ENCODE measurements at regions not wholly inside any gene's neighbourhood (a gene's known extent, or its start where the extent isn't known, plus 50 kb on each side); places are given as distances from the start of the nearest gene placed in this dataset.

DNA sequence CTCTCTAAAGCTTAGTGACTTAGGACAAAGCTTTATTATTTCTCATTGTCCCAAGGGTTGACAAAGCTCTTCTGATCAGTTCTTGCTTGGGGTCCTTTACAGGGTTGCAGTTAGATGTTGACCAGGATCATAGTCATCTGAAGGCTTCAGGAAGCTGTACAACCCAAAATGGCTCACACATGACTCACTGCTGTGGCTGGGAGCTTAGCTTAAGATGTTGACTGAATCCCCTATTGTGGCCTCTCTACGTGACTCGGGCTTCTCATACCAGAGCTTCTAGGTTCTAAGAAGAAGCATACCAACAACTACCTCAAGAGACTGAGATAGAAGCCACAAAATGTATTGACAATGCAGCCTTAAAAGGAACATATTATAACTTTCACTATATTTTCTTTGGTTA, 569.6 kb upstream of the ROBO2 start:
- TF ChIP-seq, protein P1, sequence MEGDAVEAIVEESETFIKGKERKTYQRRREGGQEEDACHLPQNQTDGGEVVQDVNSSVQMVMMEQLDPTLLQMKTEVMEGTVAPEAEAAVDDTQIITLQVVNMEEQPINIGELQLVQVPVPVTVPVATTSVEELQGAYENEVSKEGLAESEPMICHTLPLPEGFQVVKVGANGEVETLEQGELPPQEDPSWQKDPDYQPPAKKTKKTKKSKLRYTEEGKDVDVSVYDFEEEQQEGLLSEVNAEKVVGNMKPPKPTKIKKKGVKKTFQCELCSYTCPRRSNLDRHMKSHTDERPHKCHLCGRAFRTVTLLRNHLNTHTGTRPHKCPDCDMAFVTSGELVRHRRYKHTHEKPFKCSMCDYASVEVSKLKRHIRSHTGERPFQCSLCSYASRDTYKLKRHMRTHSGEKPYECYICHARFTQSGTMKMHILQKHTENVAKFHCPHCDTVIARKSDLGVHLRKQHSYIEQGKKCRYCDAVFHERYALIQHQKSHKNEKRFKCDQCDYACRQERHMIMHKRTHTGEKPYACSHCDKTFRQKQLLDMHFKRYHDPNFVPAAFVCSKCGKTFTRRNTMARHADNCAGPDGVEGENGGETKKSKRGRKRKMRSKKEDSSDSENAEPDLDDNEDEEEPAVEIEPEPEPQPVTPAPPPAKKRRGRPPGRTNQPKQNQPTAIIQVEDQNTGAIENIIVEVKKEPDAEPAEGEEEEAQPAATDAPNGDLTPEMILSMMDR (IDR thresholded peaks at IDR 0.05) = no peak
- TF ChIP-seq POLR2AphosphoS5 (IDR thresholded peaks at IDR 0.05; ENCODE audit: low read depth, low read length) = no peak
- TF ChIP-seq, protein P2, sequence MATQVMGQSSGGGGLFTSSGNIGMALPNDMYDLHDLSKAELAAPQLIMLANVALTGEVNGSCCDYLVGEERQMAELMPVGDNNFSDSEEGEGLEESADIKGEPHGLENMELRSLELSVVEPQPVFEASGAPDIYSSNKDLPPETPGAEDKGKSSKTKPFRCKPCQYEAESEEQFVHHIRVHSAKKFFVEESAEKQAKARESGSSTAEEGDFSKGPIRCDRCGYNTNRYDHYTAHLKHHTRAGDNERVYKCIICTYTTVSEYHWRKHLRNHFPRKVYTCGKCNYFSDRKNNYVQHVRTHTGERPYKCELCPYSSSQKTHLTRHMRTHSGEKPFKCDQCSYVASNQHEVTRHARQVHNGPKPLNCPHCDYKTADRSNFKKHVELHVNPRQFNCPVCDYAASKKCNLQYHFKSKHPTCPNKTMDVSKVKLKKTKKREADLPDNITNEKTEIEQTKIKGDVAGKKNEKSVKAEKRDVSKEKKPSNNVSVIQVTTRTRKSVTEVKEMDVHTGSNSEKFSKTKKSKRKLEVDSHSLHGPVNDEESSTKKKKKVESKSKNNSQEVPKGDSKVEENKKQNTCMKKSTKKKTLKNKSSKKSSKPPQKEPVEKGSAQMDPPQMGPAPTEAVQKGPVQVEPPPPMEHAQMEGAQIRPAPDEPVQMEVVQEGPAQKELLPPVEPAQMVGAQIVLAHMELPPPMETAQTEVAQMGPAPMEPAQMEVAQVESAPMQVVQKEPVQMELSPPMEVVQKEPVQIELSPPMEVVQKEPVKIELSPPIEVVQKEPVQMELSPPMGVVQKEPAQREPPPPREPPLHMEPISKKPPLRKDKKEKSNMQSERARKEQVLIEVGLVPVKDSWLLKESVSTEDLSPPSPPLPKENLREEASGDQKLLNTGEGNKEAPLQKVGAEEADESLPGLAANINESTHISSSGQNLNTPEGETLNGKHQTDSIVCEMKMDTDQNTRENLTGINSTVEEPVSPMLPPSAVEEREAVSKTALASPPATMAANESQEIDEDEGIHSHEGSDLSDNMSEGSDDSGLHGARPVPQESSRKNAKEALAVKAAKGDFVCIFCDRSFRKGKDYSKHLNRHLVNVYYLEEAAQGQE (IDR thresholded peaks at IDR 0.05; ENCODE audit: insufficient read depth in 1 of 2, low read depth in 2 of 2, low read length in 1 of 2) = no peak
- no peak for TF ChIP-seq SIN3A (IDR thresholded peaks at IDR 0.05; ENCODE audit: borderline replicate concordance, insufficient read depth, low read depth, low read length)

Data from Panc1 (cell line).